ENCODE measurements at regions not wholly inside any gene's neighbourhood (a gene's known extent, or its start where the extent isn't known, plus 50 kb on each side); places are given as distances from the start of the nearest gene placed in this dataset.

- RAD21 ChIA-PET (ENCODE audit: low non-redundant PET in 1 of 2, low total read pairs in 2 of 2, uncharacterized antibody in 2 of 2, unreplicated experiment in 2 of 2), result no interaction called here
- Histone ChIP-seq H3K4me1 (ENCODE audit: control insufficient read depth in 1 of 2, insufficient read depth in 2 of 2, low read length in 2 of 2) (no peaks in the 10 kb centered on the region), H3K27me3 (ENCODE audit: insufficient read depth, low read length) (0 out of 2 replicates have a peak, but pooled peaks cover 4% of the 10 kb centered on the region), H2AFZ (ENCODE audit: low read depth, low read length, poor library complexity, severe bottlenecking) (no peak overlapping the region), H3K9ac (ENCODE audit: low read length) (no peak overlapping the region), H3K4me3 (replicated peaks in 1 of 2; ENCODE audit: low read depth in 1 of 2, low read length in 2 of 2) (no peak overlapping the region), H3K27ac (ENCODE audit: low read depth, low read length) (no peak overlapping the region), H4K20me1 (ENCODE audit: insufficient read depth) (no peaks in the 10 kb centered on the region), H3K79me2 (ENCODE audit: insufficient read depth, low read length) (no peaks in the 10 kb centered on the region), H3K4me2 (ENCODE audit: low read length) (no peak overlapping the region), H3K9me3 (ENCODE audit: control insufficient read depth in 1 of 2, insufficient read depth in 1 of 2, low read depth in 1 of 2, low read length in 2 of 2) (no peaks in the 10 kb centered on the region), H3K9me2 (ENCODE audit: insufficient read depth) (no peaks in the 10 kb centered on the region), H3K36me3 (ENCODE audit: control insufficient read depth in 1 of 2, insufficient read depth in 2 of 2, low read length in 2 of 2) (no peaks in the 10 kb centered on the region)
- no peak for DNase-seq (ENCODE audit: low read depth, low spot score)
- TF ChIP-seq EZH2 (IDR thresholded peaks at IDR 0.05) (no peak), ELF1 (IDR thresholded peaks at IDR 0.05; ENCODE audit: borderline replicate concordance, low read depth) (no peak), CEBPB (IDR thresholded peaks at IDR 0.05; ENCODE audit: low read depth) (no peak), EGR1 (IDR thresholded peaks at IDR 0.05; ENCODE audit: low read depth) (no peak), FOSL1 (IDR thresholded peaks at IDR 0.05; ENCODE audit: low read depth) (no peak), JUND (IDR thresholded peaks at IDR 0.05) (no peak), TCF7L2 (IDR thresholded peaks at IDR 0.05; ENCODE audit: borderline replicate concordance, extremely low read depth, insufficient read depth, insufficient read length) (no peak), ZFX (IDR thresholded peaks at IDR 0.05) (no peak), MAX (IDR thresholded peaks at IDR 0.05) (no peak), RAD21 (IDR thresholded peaks at IDR 0.05; ENCODE audit: low read depth) (no peak), SP1 (IDR thresholded peaks at IDR 0.05; ENCODE audit: low read depth) (no peak), SIN3A (IDR thresholded peaks at IDR 0.05; ENCODE audit: low read depth) (no peak), EZH2phosphoT487 (IDR thresholded peaks at IDR 0.05; ENCODE audit: borderline replicate concordance) (no peak)
- TF ChIP-seq, protein P1, sequence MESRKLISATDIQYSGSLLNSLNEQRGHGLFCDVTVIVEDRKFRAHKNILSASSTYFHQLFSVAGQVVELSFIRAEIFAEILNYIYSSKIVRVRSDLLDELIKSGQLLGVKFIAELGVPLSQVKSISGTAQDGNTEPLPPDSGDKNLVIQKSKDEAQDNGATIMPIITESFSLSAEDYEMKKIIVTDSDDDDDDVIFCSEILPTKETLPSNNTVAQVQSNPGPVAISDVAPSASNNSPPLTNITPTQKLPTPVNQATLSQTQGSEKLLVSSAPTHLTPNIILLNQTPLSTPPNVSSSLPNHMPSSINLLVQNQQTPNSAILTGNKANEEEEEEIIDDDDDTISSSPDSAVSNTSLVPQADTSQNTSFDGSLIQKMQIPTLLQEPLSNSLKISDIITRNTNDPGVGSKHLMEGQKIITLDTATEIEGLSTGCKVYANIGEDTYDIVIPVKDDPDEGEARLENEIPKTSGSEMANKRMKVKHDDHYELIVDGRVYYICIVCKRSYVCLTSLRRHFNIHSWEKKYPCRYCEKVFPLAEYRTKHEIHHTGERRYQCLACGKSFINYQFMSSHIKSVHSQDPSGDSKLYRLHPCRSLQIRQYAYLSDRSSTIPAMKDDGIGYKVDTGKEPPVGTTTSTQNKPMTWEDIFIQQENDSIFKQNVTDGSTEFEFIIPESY (IDR thresholded peaks at IDR 0.05; ENCODE audit: extremely low read depth, insufficient replicate concordance, low read length), result no peak
- TF ChIP-seq, protein P2, sequence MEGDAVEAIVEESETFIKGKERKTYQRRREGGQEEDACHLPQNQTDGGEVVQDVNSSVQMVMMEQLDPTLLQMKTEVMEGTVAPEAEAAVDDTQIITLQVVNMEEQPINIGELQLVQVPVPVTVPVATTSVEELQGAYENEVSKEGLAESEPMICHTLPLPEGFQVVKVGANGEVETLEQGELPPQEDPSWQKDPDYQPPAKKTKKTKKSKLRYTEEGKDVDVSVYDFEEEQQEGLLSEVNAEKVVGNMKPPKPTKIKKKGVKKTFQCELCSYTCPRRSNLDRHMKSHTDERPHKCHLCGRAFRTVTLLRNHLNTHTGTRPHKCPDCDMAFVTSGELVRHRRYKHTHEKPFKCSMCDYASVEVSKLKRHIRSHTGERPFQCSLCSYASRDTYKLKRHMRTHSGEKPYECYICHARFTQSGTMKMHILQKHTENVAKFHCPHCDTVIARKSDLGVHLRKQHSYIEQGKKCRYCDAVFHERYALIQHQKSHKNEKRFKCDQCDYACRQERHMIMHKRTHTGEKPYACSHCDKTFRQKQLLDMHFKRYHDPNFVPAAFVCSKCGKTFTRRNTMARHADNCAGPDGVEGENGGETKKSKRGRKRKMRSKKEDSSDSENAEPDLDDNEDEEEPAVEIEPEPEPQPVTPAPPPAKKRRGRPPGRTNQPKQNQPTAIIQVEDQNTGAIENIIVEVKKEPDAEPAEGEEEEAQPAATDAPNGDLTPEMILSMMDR (IDR thresholded peaks at IDR 0.05 in 2 of 3, conservative IDR thresholded peaks at IDR 0.05 in 1 of 3; ENCODE audit: borderline replicate concordance in 1 of 3, insufficient read depth in 1 of 3, low read depth in 2 of 3, low read length in 2 of 3), result no peak
- TF ChIP-seq, protein P3, sequence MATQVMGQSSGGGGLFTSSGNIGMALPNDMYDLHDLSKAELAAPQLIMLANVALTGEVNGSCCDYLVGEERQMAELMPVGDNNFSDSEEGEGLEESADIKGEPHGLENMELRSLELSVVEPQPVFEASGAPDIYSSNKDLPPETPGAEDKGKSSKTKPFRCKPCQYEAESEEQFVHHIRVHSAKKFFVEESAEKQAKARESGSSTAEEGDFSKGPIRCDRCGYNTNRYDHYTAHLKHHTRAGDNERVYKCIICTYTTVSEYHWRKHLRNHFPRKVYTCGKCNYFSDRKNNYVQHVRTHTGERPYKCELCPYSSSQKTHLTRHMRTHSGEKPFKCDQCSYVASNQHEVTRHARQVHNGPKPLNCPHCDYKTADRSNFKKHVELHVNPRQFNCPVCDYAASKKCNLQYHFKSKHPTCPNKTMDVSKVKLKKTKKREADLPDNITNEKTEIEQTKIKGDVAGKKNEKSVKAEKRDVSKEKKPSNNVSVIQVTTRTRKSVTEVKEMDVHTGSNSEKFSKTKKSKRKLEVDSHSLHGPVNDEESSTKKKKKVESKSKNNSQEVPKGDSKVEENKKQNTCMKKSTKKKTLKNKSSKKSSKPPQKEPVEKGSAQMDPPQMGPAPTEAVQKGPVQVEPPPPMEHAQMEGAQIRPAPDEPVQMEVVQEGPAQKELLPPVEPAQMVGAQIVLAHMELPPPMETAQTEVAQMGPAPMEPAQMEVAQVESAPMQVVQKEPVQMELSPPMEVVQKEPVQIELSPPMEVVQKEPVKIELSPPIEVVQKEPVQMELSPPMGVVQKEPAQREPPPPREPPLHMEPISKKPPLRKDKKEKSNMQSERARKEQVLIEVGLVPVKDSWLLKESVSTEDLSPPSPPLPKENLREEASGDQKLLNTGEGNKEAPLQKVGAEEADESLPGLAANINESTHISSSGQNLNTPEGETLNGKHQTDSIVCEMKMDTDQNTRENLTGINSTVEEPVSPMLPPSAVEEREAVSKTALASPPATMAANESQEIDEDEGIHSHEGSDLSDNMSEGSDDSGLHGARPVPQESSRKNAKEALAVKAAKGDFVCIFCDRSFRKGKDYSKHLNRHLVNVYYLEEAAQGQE (IDR thresholded peaks at IDR 0.05; ENCODE audit: low read depth), result no peak
- POLR2A ChIA-PET, result no interaction called here
- no TSS peak for BruUV-seq (replicated peaks)
- intact Hi-C loops (cut with micrococcal nuclease), result no loop called here
- CTCF ChIA-PET, result no interaction called here
- ATAC-seq, result no peak
Measured at GRCh38 chr5:66407765-66408164, 188.4 kb upstream of the MAST4 start.
